T47D (cell line): ENCODE measurements at regions not wholly inside any gene's neighbourhood (a gene's known extent, or its start where the extent isn't known, plus 50 kb on each side); places are given as distances from the start of the nearest gene placed in this dataset.

Source experiments
- DNase-seq, 2 experiments: peaks; one replicate each; pipeline versions ENCODE4 v3.0.0 to v3.0.0-alpha.2; 2011 to 2012; ENCODE audit warnings: low read depth in 1 of 2, low spot score in 1 of 2
- JUND ChIP-seq: IDR thresholded peaks from 2 replicates; pipeline ENCODE4 v1.6.1; 2012; ENCODE audit warnings: low read depth
- in situ Hi-C: cut with HindIII; loops from 2 replicates; pipeline ENCODE4 v1.10.0; 2016; ENCODE audit warnings: low sequenced_read_pairs, low pct_unique_long_range_greater_than_20kb

- in situ Hi-C loops, result no loop called here
- no peak for DNase-seq
- no peak for TF ChIP-seq JUND
Observed at GRCh38 chr14:58805605-58806409, 168.0 kb downstream of the DACT1 start.

- DNase-seq, result no peak
- in situ Hi-C loops, result no loop called here
- no peak for TF ChIP-seq JUND
Observed at GRCh38 chr14:58807191-58807590, 169.4 kb downstream of the DACT1 start.

- TF ChIP-seq JUND, result no peak
- in situ Hi-C loops, result no loop called here
- DNase-seq, result peak in 1 of 2 experiments; percentile 66
Observed at GRCh38 chr14:58808828-58809227, 171.1 kb downstream of the DACT1 start.

GRCh38 chr14:58809520-58809919, 171.8 kb downstream of the DACT1 start:
- in situ Hi-C loops, result no loop called here
- no peak for TF ChIP-seq JUND
- no peak for DNase-seq

- DNase-seq, result no peak
- in situ Hi-C loops, result no loop called here
- TF ChIP-seq JUND, result no peak
Observed at GRCh38 chr14:58812050-58812910, 174.5 kb downstream of the DACT1 start.

GRCh38 chr14:58813745-58814144, 176.0 kb downstream of the DACT1 start:
- DNase-seq, result no peak
- no peak for TF ChIP-seq JUND
- in situ Hi-C loops, result no loop called here

GRCh38 chr14:58814466-58814865, 176.7 kb downstream of the DACT1 start:
- no peak for DNase-seq
- no peak for TF ChIP-seq JUND
- in situ Hi-C loops, result no loop called here

- in situ Hi-C loops, result no loop called here
Observed at GRCh38 chr14:58815161-58815701, 177.5 kb downstream of the DACT1 start.

GRCh38 chr14:58815794-58816193, 178.0 kb downstream of the DACT1 start:
- no peak for TF ChIP-seq JUND
- in situ Hi-C loops, result no loop called here
- no peak for DNase-seq

More at GRCh38 chr14:58815161-58815701, 177.5 kb downstream of the DACT1 start:
- no peak for TF ChIP-seq JUND
- no peak for DNase-seq

GRCh38 chr14:58816416-58817115, 178.8 kb downstream of the DACT1 start:
- no peak for DNase-seq
- in situ Hi-C loops, result no loop called here
- no peak for TF ChIP-seq JUND

GRCh38 chr14:58817846-58818245, 180.1 kb downstream of the DACT1 start:
- DNase-seq, result no peak
- in situ Hi-C loops, result no loop called here
- TF ChIP-seq JUND, result no peak

- in situ Hi-C loops, result no loop called here
- no peak for DNase-seq
- TF ChIP-seq JUND, result no peak
Observed at GRCh38 chr14:58820032-58820431, 182.3 kb downstream of the DACT1 start.
